HepG2 (cell line): ENCODE measurements at regions not wholly inside any gene's neighbourhood (a gene's known extent, or its start where the extent isn't known, plus 50 kb on each side); places are given as distances from the start of the nearest gene placed in this dataset.

Experiments used
- ATAC-seq: fragments of 200-7000 bp; cut with Tn5 transposase; 3 replicates; pipeline ENCODE4 v1.9.1; 2020; ENCODE audit warnings: mild to moderate bottlenecking, moderate library complexity
- BruUV-seq: library from RNA; stranded (reverse); fragments of 400-500 nt; replicated peaks from 2 replicates; lab custom pipeline; 2021; lab: Mats Ljungman, UMichigan
- CTCF ChIA-PET: fragments of 300-600 bp; formaldehyde crosslinking; extraction: SDS; loops from one replicate; lab custom pipeline; 2021; ENCODE audit warnings: low total read pairs, inconsistent platforms, low intra/inter-chr PET ratio; lab: Yijun Ruan, JAX
- POLR2A ChIA-PET: fragments of 350-600 bp; sonication (Branson Sonifier 250); formaldehyde crosslinking; loops from one replicate; lab custom pipeline; 2020; ENCODE audit warnings: antibody characterized with exemption, inconsistent platforms; lab: Yijun Ruan, JAX
- DNase-seq: peaks from one replicate; pipeline ENCODE4 v3.0.0-alpha.2; 2015; ENCODE audit warnings: low spot score
- FAIRE-seq: peaks from 3 replicates; lab custom pipeline; 2011; peaks lifted over from hg19 to GRCh38; lab: Jason Lieb, UNC
- H2AFZ ChIP-seq: one replicate; pipeline ENCODE4 v1.6.1; 2011; ENCODE audit warnings: low read length, inconsistent platforms
- H3K27ac ChIP-seq: fragments of 300-600 bp; 3 replicates; pipeline ENCODE4 v1.8.0; 2011; ENCODE audit warnings: mixed run types, mild to moderate bottlenecking, mixed read lengths, low read length, inconsistent platforms; ENCODE audit not compliant: insufficient read depth; ENCODE audit errors: extremely low read length
- H3K27me3 ChIP-seq, 2 experiments: fragments of 200-600 bp in 1 of 2; 2 replicates in 1 of 2; 3 replicates in 1 of 2; pipeline versions ENCODE4 v1.6.0 to v1.8.0; 2011; ENCODE audit warnings: low read length in 2 of 2, mild to moderate bottlenecking in 2 of 2, moderate library complexity in 2 of 2, inconsistent platforms in 1 of 2; ENCODE audit not compliant: insufficient read depth in 2 of 2, control insufficient read depth in 1 of 2
- H3K36me3 ChIP-seq, 2 experiments: fragments of 200-600 bp in 1 of 2; replicated peaks in 1 of 2; 2 replicates in 1 of 2; 3 replicates in 1 of 2; pipeline versions ENCODE4 v1.5.1 to v1.8.0; 2011; ENCODE audit warnings: low read length in 2 of 2, inconsistent platforms in 1 of 2; ENCODE audit not compliant: insufficient read depth in 2 of 2, control insufficient read depth in 1 of 2
- H3K4me1 ChIP-seq: 2 replicates; pipeline ENCODE4 v1.5.1; 2012; ENCODE audit warnings: low read length, inconsistent platforms; ENCODE audit not compliant: insufficient read depth
- H3K4me2 ChIP-seq: 2 replicates; pipeline ENCODE4 v1.6.0; 2011; ENCODE audit warnings: low read depth, low read length, inconsistent platforms
- H3K4me3 ChIP-seq, 3 experiments: fragments of 200-600 bp in 1 of 3; sonication (generic), shearing (Covaris generic) in 1 of 3; replicated peaks in 1 of 3; 2 replicates each; pipeline ENCODE4 v1.5.1; 2011 to 2016; ENCODE audit warnings: low read length in 3 of 3, inconsistent platforms in 2 of 3, low read depth in 2 of 3, mild to moderate bottlenecking in 2 of 3, control low read depth in 1 of 3, mixed read lengths in 1 of 3; ENCODE audit not compliant: insufficient read depth in 1 of 3
- H3K79me2 ChIP-seq: one replicate; pipeline ENCODE4 v1.6.1; 2011; ENCODE audit warnings: low read length, inconsistent platforms; ENCODE audit not compliant: insufficient read depth
- H3K9ac ChIP-seq: 2 replicates; pipeline ENCODE4 v1.6.0; 2011; ENCODE audit warnings: mild to moderate bottlenecking, low read depth, low read length, inconsistent platforms; ENCODE audit not compliant: insufficient read depth
- H3K9me3 ChIP-seq: 2 replicates; pipeline ENCODE4 v1.5.1; 2012; ENCODE audit warnings: mild to moderate bottlenecking, low read length
- H4K20me1 ChIP-seq: 2 replicates; pipeline ENCODE4 v1.6.0; 2011; ENCODE audit warnings: inconsistent platforms, mild to moderate bottlenecking, low read length, moderate library complexity; ENCODE audit not compliant: insufficient read depth
- BCL6 ChIP-seq: IDR thresholded peaks from 2 replicates; pipeline ENCODE4 v1.6.1; 2016; ENCODE audit warnings: missing genetic modification reagents, missing compliant biosample characterization
- CCAR2 ChIP-seq: fragments of 200-400 bp; formaldehyde crosslinking; optimal IDR thresholded peaks from 2 replicates; pipeline ENCODE3; 2018; ENCODE audit warnings: low read depth, mild to moderate bottlenecking, low read length, moderate library complexity
- CCDC6 ChIP-seq: sonication (generic); formaldehyde crosslinking; IDR thresholded peaks from 2 replicates; pipeline ENCODE4 v1.8.1; 2022; ENCODE audit warnings: mild to moderate bottlenecking, missing genetic modification reagents, moderate library complexity
- CHD4 ChIP-seq: fragments of 200-600 bp; sonication (generic); IDR thresholded peaks from 2 replicates; pipeline ENCODE4 v1.7.0; 2017; ENCODE audit warnings: mild to moderate bottlenecking, low read length, borderline replicate concordance
- GMEB2 ChIP-seq: IDR thresholded peaks from 2 replicates; pipeline ENCODE4 v1.6.1; 2016; ENCODE audit warnings: missing biosample characterization, missing genetic modification reagents, low read depth
- HES4 ChIP-seq: sonication (generic); formaldehyde crosslinking; IDR thresholded peaks from 2 replicates; pipeline ENCODE4 v1.9.0; 2021; ENCODE audit warnings: mild to moderate bottlenecking, missing genetic modification reagents, borderline replicate concordance
- TCF12 ChIP-seq, 2 experiments: fragments of 450-650 bp in 1 of 2; sonication (generic) in 1 of 2; formaldehyde crosslinking in 1 of 2; IDR thresholded peaks; 2 replicates each; pipeline versions ENCODE4 v1.6.1 to v1.8.0; 2017 to 2022; ENCODE audit warnings: antibody characterized with exemption in 1 of 2, mild to moderate bottlenecking in 1 of 2, missing genetic modification reagents in 1 of 2, moderate library complexity in 1 of 2
- ZNF572 ChIP-seq: sonication (generic); formaldehyde crosslinking; IDR thresholded peaks from 2 replicates; pipeline ENCODE4 v1.5.1; 2020; ENCODE audit warnings: mild to moderate bottlenecking, missing genetic modification reagents
- WGBS: methylation state at CpG from one replicate; pipeline ENCODE4 v1.1.6; 2017; ENCODE audit warnings: low lambda C conversion rate; 5-methylcytosine and 5-hydroxymethylcytosine counted together
- in situ Hi-C: cut with HindIII; loops from 2 replicates; pipeline ENCODE4 v1.10.0; 2017; ENCODE audit warnings: low pct_unique_long_range_greater_than_20kb; ENCODE audit not compliant: extremely low pct_ligation_motif_present
- intact Hi-C: fragments of 100-400 bp; cut with micrococcal nuclease; formaldehyde crosslinking; loops from one replicate; pipeline ENCODE4 v1.10.0; 2022; ENCODE audit not compliant: unreplicated experiment

GRCh38 chr6:134603561-134603960 lies 285.6 kb upstream of the SGK1 start:
- Histone ChIP-seq H3K27me3 (0 out of 5 replicates have a peak, but pooled peaks cover 0 to 5% of the 10 kb centered on the region in 2 experiments), H3K4me1 (no peaks in the 10 kb centered on the region), H2AFZ (no peak overlapping the region), H4K20me1 (no peaks in the 10 kb centered on the region), H3K4me3 (no peak overlapping the region), H3K36me3 (no peaks in the 10 kb centered on the region), H3K4me2 (no peak overlapping the region), H3K9me3 (no peaks in the 10 kb centered on the region), H3K79me2 (no peaks in the 10 kb centered on the region), H3K27ac (no peak overlapping the region), H3K9ac (no peak overlapping the region)
- TF ChIP-seq HES4 (CRISPR knock-in tag) (no peak), CHD4 (no peak), BCL6 (CRISPR knock-in tag) (no peak), GMEB2 (CRISPR knock-in tag) (no peak), CCDC6 (CRISPR knock-in tag) (no peak), TCF12 (IDR thresholded peaks at IDR 0.05) (no peak), TCF12 (CRISPR knock-in tag; IDR thresholded peaks at IDR 0.05) (no peak), CCAR2 (no peak), ZNF572 (CRISPR knock-in tag) (no peak)
- CTCF ChIA-PET = no interaction called here
- WGBS = 14% methylated on average over 4 of the region's 4 CpGs
- FAIRE-seq (no peak), ATAC-seq (no peak), DNase-seq (no peak)
- no TSS peak for BruUV-seq
- POLR2A ChIA-PET = no interaction called here
- in situ Hi-C loops = no loop called here
- intact Hi-C loops = no loop called here
